H1 (cell line): ENCODE measurements at regions not wholly inside any gene's neighbourhood (a gene's known extent, or its start where the extent isn't known, plus 50 kb on each side); places are given as distances from the start of the nearest gene placed in this dataset.

Experiments used
- CTCF ChIA-PET: fragments of 300-600 bp; sonication (Branson Sonifier 250); formaldehyde crosslinking; loops from one replicate; lab custom pipeline; 2021; ENCODE audit not compliant: partially characterized antibody; lab: Charles Lee
- POLR2A ChIA-PET: fragments of 300-600 bp; sonication (Branson Sonifier 250); formaldehyde crosslinking; loops from one replicate; lab custom pipeline; 2021; ENCODE audit warnings: inconsistent platforms; ENCODE audit not compliant: partially characterized antibody; lab: Charles Lee
- DNase-seq, 2 experiments: peaks; one replicate each; pipeline versions ENCODE4 v3.0.0 to v3.0.0-alpha.2; 2010 to 2022; ENCODE audit warnings: low spot score in 2 of 2, low read depth in 1 of 2, mixed read lengths in 1 of 2
- FAIRE-seq: peaks from 2 replicates; lab custom pipeline; 2011; peaks lifted over from hg19 to GRCh38; lab: Jason Lieb, UNC
- H2AFZ ChIP-seq: 2 replicates; pipeline ENCODE4 v1.8.1; 2012; ENCODE audit warnings: low read length, inconsistent platforms
- H2AK5ac ChIP-seq: 2 replicates; pipeline ENCODE4 v1.6.1; 2013; ENCODE audit warnings: low read depth, low read length
- H2BK120ac ChIP-seq: replicated peaks from 2 replicates; pipeline ENCODE3; 2013; ENCODE audit warnings: low read depth, low read length, inconsistent platforms
- H2BK12ac ChIP-seq: 2 replicates; pipeline ENCODE4 v1.6.1; 2013; ENCODE audit warnings: low read depth, low read length
- H2BK15ac ChIP-seq: 2 replicates; pipeline ENCODE4 v1.6.1; 2013; ENCODE audit warnings: low read length
- H2BK20ac ChIP-seq: 2 replicates; pipeline ENCODE4 v1.6.1; 2013; ENCODE audit warnings: low read length
- H2BK5ac ChIP-seq: 2 replicates; pipeline ENCODE4 v1.6.1; 2013; ENCODE audit warnings: low read depth, low read length
- H3K14ac ChIP-seq: 2 replicates; pipeline ENCODE4 v1.6.1; 2013; ENCODE audit warnings: inconsistent platforms; ENCODE audit not compliant: insufficient read length
- H3K18ac ChIP-seq: 2 replicates; pipeline ENCODE4 v1.6.1; 2013; ENCODE audit warnings: low read length; ENCODE audit errors: extremely low read depth
- H3K23ac ChIP-seq: 2 replicates; pipeline ENCODE4 v1.6.1; 2013; ENCODE audit warnings: inconsistent platforms; ENCODE audit not compliant: insufficient read length
- H3K23me2 ChIP-seq: 2 replicates; pipeline ENCODE4 v1.6.1; 2013; ENCODE audit warnings: low read depth, low read length
- H3K27ac ChIP-seq: 2 replicates; pipeline ENCODE4 v1.6.1; 2011; ENCODE audit warnings: low read depth, low read length, inconsistent platforms
- H3K27me3 ChIP-seq, 4 experiments: replicated peaks in 1 of 4; 1 replicate in 1 of 4; 2 replicates in 3 of 4; pipeline versions ENCODE4 v1.6.1 to v1.8.1; 2011 to 2013; ENCODE audit warnings: low read length in 3 of 4, mild to moderate bottlenecking in 3 of 4, inconsistent platforms in 2 of 4, mixed read lengths in 2 of 4, moderate library complexity in 1 of 4; ENCODE audit not compliant: control insufficient read depth in 3 of 4, insufficient read depth in 3 of 4; ENCODE audit errors: extremely low read depth in 1 of 4
- H3K36me3 ChIP-seq, 4 experiments: 2 replicates each; pipeline versions ENCODE4 v1.6.1 to v1.8.1; 2011 to 2013; ENCODE audit warnings: mild to moderate bottlenecking in 4 of 4, low read length in 3 of 4, moderate library complexity in 2 of 4, control low read depth in 1 of 4, inconsistent platforms in 1 of 4; ENCODE audit not compliant: insufficient read depth in 4 of 4, control insufficient read depth in 2 of 4
- H3K4ac ChIP-seq: replicated peaks from 2 replicates; pipeline ENCODE3; 2013; ENCODE audit warnings: low read length, low read depth, mixed read lengths, inconsistent platforms; ENCODE audit not compliant: insufficient read length
- H3K4me1 ChIP-seq, 4 experiments: replicated peaks in 1 of 4; 1 replicate in 1 of 4; 2 replicates in 3 of 4; pipeline versions ENCODE4 v1.6.1 to v1.8.1; 2011 to 2013; ENCODE audit warnings: low read length in 3 of 4, inconsistent platforms in 2 of 4, mixed read lengths in 1 of 4; ENCODE audit not compliant: insufficient read depth in 4 of 4, control insufficient read depth in 3 of 4
- H3K4me2 ChIP-seq, 2 experiments: 2 replicates each; pipeline versions ENCODE4 v1.6.1 to v1.8.1; 2011 to 2013; ENCODE audit warnings: low read depth in 2 of 2, low read length in 2 of 2, control low read depth in 1 of 2, inconsistent platforms in 1 of 2, mild to moderate bottlenecking in 1 of 2; ENCODE audit not compliant: insufficient read depth in 1 of 2
- H3K4me3 ChIP-seq, 4 experiments: fragments of 200-600, 300-600 bp in 1 of 4; sonication (generic), shearing (Covaris generic), sonication (Bioruptor Twin) in 1 of 4; 2 replicates each; pipeline versions ENCODE4 v1.5.1 to v1.8.1; 2011 to 2016; ENCODE audit warnings: low read length in 4 of 4, low read depth in 3 of 4, control low read depth in 2 of 4, inconsistent platforms in 2 of 4, mild to moderate bottlenecking in 2 of 4, mixed read lengths in 1 of 4, moderate library complexity in 1 of 4; ENCODE audit not compliant: insufficient read depth in 2 of 4; ENCODE audit errors: extremely low read depth in 1 of 4
- H3K56ac ChIP-seq: replicated peaks from 2 replicates; pipeline ENCODE3; 2013; ENCODE audit warnings: low read depth, mild to moderate bottlenecking, mixed read lengths, low read length, inconsistent platforms; ENCODE audit not compliant: insufficient read length
- H3K79me1 ChIP-seq: 2 replicates; pipeline ENCODE4 v1.6.1; 2013; ENCODE audit warnings: low read depth, low read length, control low read depth
- H3K79me2 ChIP-seq, 2 experiments: 2 replicates each; pipeline versions ENCODE4 v1.6.1 to v1.8.1; 2012 to 2013; ENCODE audit warnings: low read length in 2 of 2, mild to moderate bottlenecking in 2 of 2, inconsistent platforms in 1 of 2; ENCODE audit not compliant: insufficient read depth in 2 of 2, control insufficient read depth in 1 of 2
- H3K9ac ChIP-seq, 4 experiments: replicated peaks in 1 of 4; 1 replicate in 1 of 4; 2 replicates in 3 of 4; pipeline versions ENCODE4 v1.6.1 to v1.8.1; 2011 to 2013; ENCODE audit warnings: low read depth in 3 of 4, low read length in 3 of 4, control low read depth in 2 of 4, mild to moderate bottlenecking in 2 of 4, moderate library complexity in 2 of 4, inconsistent platforms in 1 of 4; ENCODE audit errors: extremely low read depth in 1 of 4
- H3K9me3 ChIP-seq, 2 experiments: 2 replicates each; pipeline versions ENCODE4 v1.6.1 to v1.8.1; 2012 to 2013; ENCODE audit warnings: mild to moderate bottlenecking in 2 of 2, moderate library complexity in 2 of 2, control low read depth in 1 of 2, inconsistent platforms in 1 of 2, low read depth in 1 of 2, low read length in 1 of 2, mixed read lengths in 1 of 2; ENCODE audit not compliant: insufficient read depth in 2 of 2
- H4K20me1 ChIP-seq, 2 experiments: replicated peaks in 1 of 2; 2 replicates each; pipeline versions ENCODE3 to v1.8.1; 2011 to 2013; ENCODE audit warnings: inconsistent platforms in 2 of 2, low read length in 2 of 2, mild to moderate bottlenecking in 1 of 2; ENCODE audit not compliant: insufficient read depth in 2 of 2, control insufficient read depth in 1 of 2
- H4K5ac ChIP-seq: 2 replicates; pipeline ENCODE4 v1.6.1; 2013; ENCODE audit warnings: low read length, low read depth, mixed read lengths, inconsistent platforms; ENCODE audit not compliant: insufficient read length
- H4K8ac ChIP-seq: 2 replicates; pipeline ENCODE4 v1.8.0; 2013; ENCODE audit warnings: mild to moderate bottlenecking, moderate library complexity, low read length, inconsistent platforms; ENCODE audit not compliant: insufficient read depth; ENCODE audit errors: extremely low read depth
- H4K91ac ChIP-seq: replicated peaks from 2 replicates; pipeline ENCODE3; 2013; ENCODE audit warnings: low read length, mixed read lengths, inconsistent platforms; ENCODE audit not compliant: insufficient read length
- CHD2 ChIP-seq: IDR thresholded peaks from 2 replicates; pipeline ENCODE4 v1.6.1; 2012; ENCODE audit warnings: low read length, improper control_type of control experiment
- GABPA ChIP-seq: IDR thresholded peaks from 2 replicates; pipeline ENCODE4 v1.6.1; 2011; ENCODE audit warnings: mild to moderate bottlenecking, low read length, moderate library complexity, borderline replicate concordance; ENCODE audit not compliant: insufficient read depth
- SRF ChIP-seq: IDR thresholded peaks from 2 replicates; pipeline ENCODE4 v1.6.1; 2011; ENCODE audit warnings: mild to moderate bottlenecking, low read depth, low read length, moderate library complexity
- WGBS, 2 experiments: shearing (Covaris generic) in 1 of 2; methylation state at CpG; one replicate each; pipeline versions ENCODE4 v1.1.6 to v1.1.7; 2013 to 2015; ENCODE audit warnings: low lambda C conversion rate in 2 of 2, mixed read lengths in 2 of 2, inconsistent platforms in 1 of 2, low coverage in 1 of 2, missing lambda C conversion rate in 1 of 2; ENCODE audit not compliant: insufficient replicate concordance in 2 of 2, insufficient coverage in 1 of 2, insufficient read length in 1 of 2; ENCODE audit errors: extremely low coverage in 1 of 2, missing lambda C conversion rate in 1 of 2; 5-methylcytosine and 5-hydroxymethylcytosine counted together

- no peak for FAIRE-seq
- Histone ChIP-seq H4K5ac (no peak overlapping the region), H4K8ac (no peak overlapping the region), H2BK12ac (no peak overlapping the region), H3K27me3 (no peaks in the 10 kb centered on the region), H2BK120ac (no peak overlapping the region), H4K91ac (no peak overlapping the region), H3K23ac (no peak overlapping the region), H3K36me3 (no peaks in the 10 kb centered on the region), H3K14ac (no peak overlapping the region), H3K9me3 (no peaks in the 10 kb centered on the region), H2BK5ac (no peak overlapping the region), H3K79me1 (no peaks in the 10 kb centered on the region), H2AFZ (no peak overlapping the region), H2BK15ac (no peak overlapping the region), H4K20me1 (no peaks in the 10 kb centered on the region), H3K4me2 (no peak overlapping the region), H3K4ac (no peak overlapping the region), H3K27ac (no peak overlapping the region), H3K4me1 (no peaks in the 10 kb centered on the region)
- CTCF ChIA-PET: interaction anchor here (1.2 kb wide), 1 partner anchor 10 kb away, joined by 3 read pairs; no protein-coding TSS in a partner anchor
- TF ChIP-seq SRF (no peak), GABPA (no peak), CHD2 (no peak)
- TF ChIP-seq, all 59 proteins: peak for 0
- no peak overlapping the region for H3K18ac ChIP-seq
- no peak for DNase-seq
- H3K9ac ChIP-seq: no peak overlapping the region
- POLR2A ChIA-PET: no interaction called here
- no peak overlapping the region for H2BK20ac ChIP-seq
- no peak overlapping the region for H3K56ac ChIP-seq
- 88% methylated on average over 2 of the region's 2 CpGs; no CpG with 5 or more reads in 1 of the 2 experiments for WGBS, 2 experiments
- no peak overlapping the region for H2AK5ac ChIP-seq
- H3K79me2 ChIP-seq: no peaks in the 10 kb centered on the region
- H3K23me2 ChIP-seq: no peaks in the 10 kb centered on the region
- H3K4me3 ChIP-seq: no peak overlapping the region
These were observed 350.1 kb upstream of the ADAMTS9 start for GRCh38 chr3:65037861-65038260.
